HCT116 (cell line): ENCODE measurements at regions not wholly inside any gene's neighbourhood (a gene's known extent, or its start where the extent isn't known, plus 50 kb on each side); places are given as distances from the start of the nearest gene placed in this dataset.

Experiments used
- ATAC-seq: fragments of 200-7000 bp; cut with Tn5 transposase; 2 replicates; pipeline ENCODE4 v1.9.1; 2020; ENCODE audit warnings: mild to moderate bottlenecking, moderate library complexity
- BruUV-seq: library from RNA; stranded (reverse); fragments of 400-500 nt; replicated peaks from 2 replicates; lab custom pipeline; 2021; lab: Mats Ljungman, UMichigan
- CTCF ChIA-PET: fragments of 300-600 bp; sonication (Branson Sonifier 250); formaldehyde crosslinking; loops from one replicate; lab custom pipeline; 2021; ENCODE audit warnings: antibody characterized with exemption; lab: Charles Lee
- POLR2A ChIA-PET: fragments of 300-600, 350-600 bp; sonication (Branson Sonifier 250); formaldehyde crosslinking; loops from one replicate; lab custom pipeline; 2021; ENCODE audit warnings: antibody characterized with exemption; lab: Charles Lee
- RAD21 ChIA-PET, 2 experiments: fragments of 300-600 bp; sonication (Branson Sonifier 250); formaldehyde crosslinking; loops; one replicate each; lab custom pipeline; 2023; ENCODE audit warnings: low total read pairs in 2 of 2; ENCODE audit not compliant: uncharacterized antibody in 2 of 2, unreplicated experiment in 2 of 2, low non-redundant PET in 1 of 2; lab: Charles Lee
- DNase-seq: peaks from one replicate; pipeline ENCODE4 v3.0.0-alpha.2; 2010; ENCODE audit warnings: low read depth, low spot score
- H2AFZ ChIP-seq: fragments of 200-600 bp; shearing (Covaris generic), sonication (generic); 2 replicates; pipeline ENCODE4 v1.6.1; 2017; ENCODE audit warnings: low read depth, mixed run types, mixed read lengths, antibody characterized with exemption, low read length; ENCODE audit not compliant: poor library complexity, severe bottlenecking
- H3K27ac ChIP-seq: 2 replicates; pipeline ENCODE4 v1.5.1; 2012; ENCODE audit warnings: low read depth, low read length
- H3K27me3 ChIP-seq: fragments of 200-600 bp; sonication (generic); 2 replicates; pipeline ENCODE4 v1.6.1; 2016; ENCODE audit warnings: mixed run types, low read length, mixed read lengths; ENCODE audit not compliant: insufficient read depth
- H3K36me3 ChIP-seq, 2 experiments: fragments of 200-500 bp in 1 of 2; fragments of 200-600 bp in 1 of 2; sonication (Bioruptor generic) in 1 of 2; sonication (generic) in 1 of 2; 2 replicates each; pipeline versions ENCODE4 v1.5.1 to v1.6.1; 2014 to 2016; ENCODE audit warnings: low read length in 2 of 2, inconsistent platforms in 1 of 2, mixed read lengths in 1 of 2, mixed run types in 1 of 2; ENCODE audit not compliant: insufficient read depth in 2 of 2, control insufficient read depth in 1 of 2
- H3K4me1 ChIP-seq, 2 experiments: fragments of 200-600 bp in 1 of 2; sonication (generic) in 1 of 2; 2 replicates each; pipeline versions ENCODE4 v1.5.1 to v1.6.1; 2012 to 2017; ENCODE audit warnings: low read length in 2 of 2, inconsistent platforms in 1 of 2, mild to moderate bottlenecking in 1 of 2, mixed read lengths in 1 of 2, mixed run types in 1 of 2, moderate library complexity in 1 of 2; ENCODE audit not compliant: insufficient read depth in 2 of 2, control insufficient read depth in 1 of 2
- H3K4me2 ChIP-seq: fragments of 200-600 bp; sonication (generic); 2 replicates; pipeline ENCODE4 v1.6.1; 2017; ENCODE audit warnings: mixed run types, low read length, mixed read lengths
- H3K4me3 ChIP-seq, 2 experiments: fragments of 200-600 bp in 1 of 2; sonication (generic) in 1 of 2; replicated peaks in 1 of 2; 2 replicates each; pipeline ENCODE4 v1.5.1; 2011 to 2016; ENCODE audit warnings: low read length in 2 of 2, control low read depth in 1 of 2, low read depth in 1 of 2, mild to moderate bottlenecking in 1 of 2, mixed read lengths in 1 of 2, mixed run types in 1 of 2
- H3K79me2 ChIP-seq: fragments of 200-600 bp; sonication (generic); 2 replicates; pipeline ENCODE4 v1.6.1; 2017; ENCODE audit warnings: mild to moderate bottlenecking, mixed run types, low read length, moderate library complexity, mixed read lengths; ENCODE audit not compliant: insufficient read depth
- H3K9ac ChIP-seq: fragments of 200-600 bp; sonication (generic); 2 replicates; pipeline ENCODE4 v1.6.1; 2016; ENCODE audit warnings: low read length, mixed read lengths
- H3K9me2 ChIP-seq: fragments of 200-600 bp; sonication (generic), shearing (Covaris generic); 2 replicates; pipeline ENCODE4 v1.6.1; 2017; ENCODE audit warnings: mixed run types, mild to moderate bottlenecking, moderate library complexity; ENCODE audit not compliant: insufficient read depth
- H3K9me3 ChIP-seq, 2 experiments: fragments of 200-500 bp in 1 of 2; fragments of 200-600 bp in 1 of 2; sonication (Bioruptor generic) in 1 of 2; sonication (generic) in 1 of 2; 2 replicates each; pipeline ENCODE4 v1.6.1; 2014 to 2017; ENCODE audit warnings: low read length in 2 of 2, mixed read lengths in 2 of 2, inconsistent platforms in 1 of 2, low read depth in 1 of 2, mild to moderate bottlenecking in 1 of 2, mixed run types in 1 of 2, moderate library complexity in 1 of 2; ENCODE audit not compliant: control insufficient read depth in 1 of 2, insufficient read depth in 1 of 2
- H4K20me1 ChIP-seq: fragments of 200-600 bp; sonication (generic), shearing (Covaris generic); 2 replicates; pipeline ENCODE4 v1.6.1; 2017; ENCODE audit warnings: mixed run types, mild to moderate bottlenecking, moderate library complexity; ENCODE audit not compliant: insufficient read depth
- RAD21 ChIP-seq: IDR thresholded peaks from 2 replicates; pipeline ENCODE4 v1.6.1; 2012; ENCODE audit warnings: low read depth, mild to moderate bottlenecking
- TCF7L2 ChIP-seq: IDR thresholded peaks from 2 replicates; pipeline ENCODE4 v1.7.0; 2011; ENCODE audit warnings: borderline replicate concordance, inconsistent platforms; ENCODE audit not compliant: insufficient read depth, insufficient read length; ENCODE audit errors: extremely low read depth
- YY1 ChIP-seq: IDR thresholded peaks from 2 replicates; pipeline ENCODE4 v1.6.1; 2011; ENCODE audit warnings: low read length, low read depth, moderate library complexity, mild to moderate bottlenecking; ENCODE audit not compliant: insufficient replicate concordance; ENCODE audit errors: extremely low read depth
- ZNF274 ChIP-seq: fragments of 200-500 bp; sonication (Bioruptor generic); IDR thresholded peaks from 2 replicates; pipeline ENCODE4 v1.6.1; 2014; ENCODE audit warnings: mild to moderate bottlenecking, low read depth, low read length, inconsistent platforms
- intact Hi-C: fragments of 100-400 bp; cut with micrococcal nuclease; formaldehyde crosslinking; loops from 2 replicates; pipeline ENCODE4 v1.10.0; 2022

GRCh38 chr4:3582091-3582475, 49.9 kb upstream of the LRPAP1 start:
- Histone ChIP-seq H3K79me2 (no peaks in the 10 kb centered on the region), H3K4me2 (no peak overlapping the region), H3K36me3 (no peaks in the 10 kb centered on the region), H3K4me3 (no peak overlapping the region), H3K4me1 (no peaks in the 10 kb centered on the region), H2AFZ (no peak overlapping the region), H3K27ac (no peak overlapping the region), H4K20me1 (no peaks in the 10 kb centered on the region), H3K27me3 (no peaks in the 10 kb centered on the region), H3K9me3 (no peaks in the 10 kb centered on the region), H3K9ac (no peak overlapping the region), H3K9me2 (no peaks in the 10 kb centered on the region)
- CTCF ChIA-PET: no interaction called here
- no peak for TF ChIP-seq YY1
- TF ChIP-seq RAD21: no peak
- TF ChIP-seq ZNF274: no peak
- no peak for TF ChIP-seq TCF7L2
- intact Hi-C loops: no loop called here
- ATAC-seq (no peak), DNase-seq (no peak)
- POLR2A ChIA-PET: no interaction called here
- RAD21 ChIA-PET: no interaction called here
- BruUV-seq: no TSS peak
